ENCODE measurements at regions not wholly inside any gene's neighbourhood (a gene's known extent, or its start where the extent isn't known, plus 50 kb on each side); places are given as distances from the start of the nearest gene placed in this dataset.

GRCh38 chr20:2210646-2211552, 84.9 kb upstream of the TGM3 start:
- H3K27me3 ChIP-seq (ENCODE audit: insufficient read depth, low read depth, severe bottlenecking) = peaks cover 5% of the 10 kb centered on the region
- H3K27ac ChIP-seq = no peak overlapping the region
- no peaks in the 10 kb centered on the region for H3K9me3 ChIP-seq (ENCODE audit: severe bottlenecking)
- H3K36me3 ChIP-seq = no peaks in the 10 kb centered on the region
- DNase-seq = no peak
- no peak overlapping the region for H3K4me3 ChIP-seq (ENCODE audit: low read depth, low read length)
- TF ChIP-seq CTCF (IDR thresholded peaks at IDR 0.05; ENCODE audit: low read depth, low read length) = no peak

- Histone ChIP-seq H3K27me3 (ENCODE audit: insufficient read depth, low read depth, severe bottlenecking) (no peaks in the 10 kb centered on the region), H3K27ac (no peak overlapping the region), H3K4me3 (ENCODE audit: low read depth, low read length) (no peak overlapping the region), H3K36me3 (no peaks in the 10 kb centered on the region), H3K9me3 (ENCODE audit: severe bottlenecking) (no peaks in the 10 kb centered on the region)
- DNase-seq = no peak
- TF ChIP-seq CTCF (IDR thresholded peaks at IDR 0.05; ENCODE audit: low read depth, low read length) = no peak
Measured at GRCh38 chr20:2212456-2213015, 83.3 kb upstream of the TGM3 start.

- TF ChIP-seq CTCF (IDR thresholded peaks at IDR 0.05; ENCODE audit: low read depth, low read length) = no peak
- DNase-seq = no peak
- H3K27ac ChIP-seq = no peak overlapping the region
- H3K4me3 ChIP-seq (ENCODE audit: low read depth, low read length) = no peak overlapping the region
- no peaks in the 10 kb centered on the region for H3K27me3 ChIP-seq (ENCODE audit: insufficient read depth, low read depth, severe bottlenecking)
- no peaks in the 10 kb centered on the region for H3K9me3 ChIP-seq (ENCODE audit: severe bottlenecking)
- H3K36me3 ChIP-seq = no peaks in the 10 kb centered on the region
Measured at GRCh38 chr20:2213401-2213800, 82.4 kb upstream of the TGM3 start.

- no peak for TF ChIP-seq CTCF (IDR thresholded peaks at IDR 0.05; ENCODE audit: low read depth, low read length)
- Histone ChIP-seq H3K9me3 (ENCODE audit: severe bottlenecking) (peaks cover 7% of the 10 kb centered on the region), H3K27ac (no peak overlapping the region), H3K36me3 (no peaks in the 10 kb centered on the region), H3K27me3 (ENCODE audit: insufficient read depth, low read depth, severe bottlenecking) (no peaks in the 10 kb centered on the region), H3K4me3 (ENCODE audit: low read depth, low read length) (no peak overlapping the region)
- no peak for DNase-seq
Measured at GRCh38 chr20:2217857-2218539, 77.8 kb upstream of the TGM3 start.

GRCh38 chr20:2219481-2220006, 76.3 kb upstream of the TGM3 start:
- H3K36me3 ChIP-seq = no peaks in the 10 kb centered on the region
- no peaks in the 10 kb centered on the region for H3K27me3 ChIP-seq (ENCODE audit: insufficient read depth, low read depth, severe bottlenecking)
- DNase-seq = no peak
- no peak overlapping the region for H3K4me3 ChIP-seq (ENCODE audit: low read depth, low read length)
- H3K9me3 ChIP-seq (ENCODE audit: severe bottlenecking) = peaks cover 7% of the 10 kb centered on the region
- no peak for TF ChIP-seq CTCF (IDR thresholded peaks at IDR 0.05; ENCODE audit: low read depth, low read length)
- H3K27ac ChIP-seq = no peak overlapping the region
